ENCODE measurements at regions not wholly inside any gene's neighbourhood (a gene's known extent, or its start where the extent isn't known, plus 50 kb on each side); places are given as distances from the start of the nearest gene placed in this dataset.

- DNase-seq: no peak
- H3K79me2 ChIP-seq (ENCODE audit: insufficient read depth): no peaks in the 10 kb centered on the region; the same call in 1 of the 2 replicates
- H3F3A ChIP-seq (replicated peaks; ENCODE audit: insufficient read depth): no peaks in the 10 kb centered on the region
- POLR2A ChIA-PET: no interaction called here
- H3K27me3 ChIP-seq (ENCODE audit: insufficient read depth): peaks cover 4% of the 10 kb centered on the region; the same call in 1 of the 2 replicates
- no peak for TF ChIP-seq TAF1 (IDR thresholded peaks at IDR 0.05; ENCODE audit: borderline replicate concordance, low read depth, low read length)
- TF ChIP-seq, protein P1, sequence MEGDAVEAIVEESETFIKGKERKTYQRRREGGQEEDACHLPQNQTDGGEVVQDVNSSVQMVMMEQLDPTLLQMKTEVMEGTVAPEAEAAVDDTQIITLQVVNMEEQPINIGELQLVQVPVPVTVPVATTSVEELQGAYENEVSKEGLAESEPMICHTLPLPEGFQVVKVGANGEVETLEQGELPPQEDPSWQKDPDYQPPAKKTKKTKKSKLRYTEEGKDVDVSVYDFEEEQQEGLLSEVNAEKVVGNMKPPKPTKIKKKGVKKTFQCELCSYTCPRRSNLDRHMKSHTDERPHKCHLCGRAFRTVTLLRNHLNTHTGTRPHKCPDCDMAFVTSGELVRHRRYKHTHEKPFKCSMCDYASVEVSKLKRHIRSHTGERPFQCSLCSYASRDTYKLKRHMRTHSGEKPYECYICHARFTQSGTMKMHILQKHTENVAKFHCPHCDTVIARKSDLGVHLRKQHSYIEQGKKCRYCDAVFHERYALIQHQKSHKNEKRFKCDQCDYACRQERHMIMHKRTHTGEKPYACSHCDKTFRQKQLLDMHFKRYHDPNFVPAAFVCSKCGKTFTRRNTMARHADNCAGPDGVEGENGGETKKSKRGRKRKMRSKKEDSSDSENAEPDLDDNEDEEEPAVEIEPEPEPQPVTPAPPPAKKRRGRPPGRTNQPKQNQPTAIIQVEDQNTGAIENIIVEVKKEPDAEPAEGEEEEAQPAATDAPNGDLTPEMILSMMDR (IDR thresholded peaks at IDR 0.05): no peak
- TF ChIP-seq ELF1 (IDR thresholded peaks at IDR 0.05): no peak
- TF ChIP-seq NFIC (IDR thresholded peaks at IDR 0.05; ENCODE audit: borderline replicate concordance): no peak
- no peak for TF ChIP-seq RAD21 (IDR thresholded peaks at IDR 0.05; ENCODE audit: low read length)
- no peak for TF ChIP-seq EZH2phosphoT487 (IDR thresholded peaks at IDR 0.05; ENCODE audit: borderline replicate concordance, low read depth)
- no peak for TF ChIP-seq RCOR1 (IDR thresholded peaks at IDR 0.05; ENCODE audit: low read length)
- no peak for TF ChIP-seq RFX5 (IDR thresholded peaks at IDR 0.05; ENCODE audit: low read length)
- no peak for TF ChIP-seq RXRA (IDR thresholded peaks at IDR 0.05; ENCODE audit: borderline replicate concordance, low read depth)
- TF ChIP-seq FOXM1 (IDR thresholded peaks at IDR 0.05; ENCODE audit: low read depth): no peak
- TF ChIP-seq IRF3 (IDR thresholded peaks at IDR 0.05; ENCODE audit: low read depth, low read length): no peak
- TF ChIP-seq EP300 (IDR thresholded peaks at IDR 0.05; ENCODE audit: borderline replicate concordance in 1 of 2, low read depth in 1 of 2, low read length in 1 of 2): no peak
- no peak for TF ChIP-seq JUND (IDR thresholded peaks at IDR 0.05)
- TF ChIP-seq YY1 (IDR thresholded peaks at IDR 0.05; ENCODE audit: low read depth): no peak
- no peak for TF ChIP-seq SMC3 (IDR thresholded peaks at IDR 0.05; ENCODE audit: low read depth, low read length)
- TF ChIP-seq USF1 (IDR thresholded peaks at IDR 0.05; ENCODE audit: borderline replicate concordance, low read depth): no peak
- no peak for TF ChIP-seq GABPA (IDR thresholded peaks at IDR 0.05; ENCODE audit: low read depth)
- no peak for TF ChIP-seq PBX3 (IDR thresholded peaks at IDR 0.05)
- no peak for TF ChIP-seq ZBTB33 (IDR thresholded peaks at IDR 0.05; ENCODE audit: borderline replicate concordance, low read depth)
- TF ChIP-seq TEAD4 (IDR thresholded peaks at IDR 0.05; ENCODE audit: borderline replicate concordance, insufficient read depth): no peak
- H3K4me2 ChIP-seq: no peak overlapping the region
- WGBS (ENCODE audit: low lambda C conversion rate): 5% methylated on average over 5 of the region's 5 CpGs
- H3K36me3 ChIP-seq (replicated peaks in 1 of 2; ENCODE audit: control insufficient read depth in 1 of 2, insufficient read depth in 2 of 2, low read length in 1 of 2): no peaks in the 10 kb centered on the region
- H3K27ac ChIP-seq (ENCODE audit: low read depth in 2 of 2, low read length in 1 of 2): no peak overlapping the region
- no peak overlapping the region for H3K9ac ChIP-seq
- H3K4me3 ChIP-seq (ENCODE audit: low read depth in 2 of 2, low read length in 1 of 2): no peak overlapping the region
- H3K9me2 ChIP-seq: no peaks in the 10 kb centered on the region
- H4K20me1 ChIP-seq (ENCODE audit: insufficient read depth): no peaks in the 10 kb centered on the region
- no peak overlapping the region for H2AFZ ChIP-seq (ENCODE audit: low read depth)
- H3K4me1 ChIP-seq (ENCODE audit: control insufficient read depth in 1 of 2, insufficient read depth in 2 of 2, low read depth in 1 of 2, low read length in 1 of 2): no peaks in the 10 kb centered on the region
- CTCF ChIA-PET: interaction anchor here (1.0 kb wide), 1 partner anchor 13 kb away, joined by 3 read pairs; no protein-coding TSS in a partner anchor
- no peaks in the 10 kb centered on the region for H3K9me3 ChIP-seq
These were observed 104.4 kb upstream of the ESR1 start for GRCh38 chr6:151702851-151703658.
